Mammary epithelial cell (primary cell): ENCODE measurements at regions not wholly inside any gene's neighbourhood (a gene's known extent, or its start where the extent isn't known, plus 50 kb on each side); places are given as distances from the start of the nearest gene placed in this dataset.

Source experiments
- CTCF ChIP-seq, 2 donors: IDR thresholded peaks in 1 of 2; conservative IDR thresholded peaks in 1 of 2; 2 replicates each; pipeline ENCODE4 v1.5.1; 2011 to 2012; ENCODE audit warnings: inconsistent platforms in 2 of 2, low read length in 2 of 2, mild to moderate bottlenecking in 2 of 2, control low read depth in 1 of 2, low read depth in 1 of 2; ENCODE audit not compliant: insufficient read depth in 1 of 2; ENCODE audit errors: extremely low read depth in 1 of 2
- EZH2 ChIP-seq: IDR thresholded peaks from 2 replicates; pipeline ENCODE4 v1.6.1; 2012; ENCODE audit warnings: low read length, inconsistent platforms, borderline replicate concordance

GRCh38 chr1:68917456-68917855 is 420.6 kb upstream of the DEPDC1 start:
- TF ChIP-seq CTCF (conservative IDR thresholded peaks at IDR 0.05 in 1 of 2, IDR thresholded peaks at IDR 0.05 in 1 of 2; ENCODE audit: extremely low read depth in 1 of 2, insufficient read depth in 1 of 2, low read depth in 1 of 2, low read length in 2 of 2) (no peak), EZH2 (no peak)
